ENCODE measurements at regions not wholly inside any gene's neighbourhood (a gene's known extent, or its start where the extent isn't known, plus 50 kb on each side); places are given as distances from the start of the nearest gene placed in this dataset.

- no peak for TF ChIP-seq CTCF (IDR thresholded peaks at IDR 0.05)
- no peak for TF ChIP-seq ZFX (IDR thresholded peaks at IDR 0.05; ENCODE audit: borderline replicate concordance)
- H3K27ac ChIP-seq, result no peak overlapping the region
Measured at GRCh38 chr6:144816936-144817335, 531.8 kb downstream of the UTRN start.

- TF ChIP-seq CTCF (IDR thresholded peaks at IDR 0.05) (no peak), ZFX (IDR thresholded peaks at IDR 0.05; ENCODE audit: borderline replicate concordance) (no peak)
- H3K27ac ChIP-seq, result no peak overlapping the region
Measured at GRCh38 chr6:144820270-144820669, 535.1 kb downstream of the UTRN start.

GRCh38 chr6:144823131-144823530 lies 538.0 kb downstream of the UTRN start:
- H3K27ac ChIP-seq, result no peak overlapping the region
- TF ChIP-seq ZFX (IDR thresholded peaks at IDR 0.05; ENCODE audit: borderline replicate concordance), result no peak
- TF ChIP-seq CTCF (IDR thresholded peaks at IDR 0.05), result no peak

- no peak for TF ChIP-seq ZFX (IDR thresholded peaks at IDR 0.05; ENCODE audit: borderline replicate concordance)
- no peak overlapping the region for H3K27ac ChIP-seq
Measured at GRCh38 chr6:144824018-144824417, 538.9 kb downstream of the UTRN start.

- H3K27ac ChIP-seq, result no peak overlapping the region
- TF ChIP-seq CTCF (IDR thresholded peaks at IDR 0.05), result no peak
- TF ChIP-seq ZFX (IDR thresholded peaks at IDR 0.05; ENCODE audit: borderline replicate concordance), result no peak
Measured at GRCh38 chr6:144834426-144835038, 549.4 kb downstream of the UTRN start.

- H3K27ac ChIP-seq, result no peak overlapping the region
- TF ChIP-seq CTCF (IDR thresholded peaks at IDR 0.05) (no peak), ZFX (IDR thresholded peaks at IDR 0.05; ENCODE audit: borderline replicate concordance) (no peak)
Measured at GRCh38 chr6:144835322-144835973, 550.3 kb downstream of the UTRN start.

- TF ChIP-seq CTCF (IDR thresholded peaks at IDR 0.05), result no peak
- TF ChIP-seq ZFX (IDR thresholded peaks at IDR 0.05; ENCODE audit: borderline replicate concordance), result no peak
- no peak overlapping the region for H3K27ac ChIP-seq
Measured at GRCh38 chr6:144840619-144841018, 555.5 kb downstream of the UTRN start.

Measured in 22Rv1 (cell line).